Activated CD4-positive, alpha-beta memory T cell treated with anti-CD3 and anti-CD28 coated beads for 36 hours (primary cell): ENCODE measurements at regions not wholly inside any gene's neighbourhood (a gene's known extent, or its start where the extent isn't known, plus 50 kb on each side); places are given as distances from the start of the nearest gene placed in this dataset.
"Not testable (repeated sequence)": the region's sequence is repeated elsewhere in the genome, so short reads cannot be mapped to it uniquely, and the experiment has no call there.

ENCODE experiments used
- CTCF ChIA-PET: fragments of 350-600 bp; sonication (Branson Sonifier 250); formaldehyde crosslinking; loops from one replicate; lab custom pipeline; 2021; ENCODE audit warnings: antibody characterized with exemption, inconsistent platforms; lab: Charles Lee
- POLR2A ChIA-PET: fragments of 350-600 bp; sonication (Branson Sonifier 250); formaldehyde crosslinking; loops from one replicate; lab custom pipeline; 2021; ENCODE audit warnings: antibody characterized with exemption; lab: Charles Lee
- DNase-seq: peaks from one replicate; pipeline ENCODE4 v3.0.0-alpha.2; 2020
- H3K27ac Mint-ChIP-seq: one replicate; pipeline ENCODE4 v1.8.0; 2021; ENCODE audit warnings: mixed read lengths
- H3K27me3 Mint-ChIP-seq: one replicate; pipeline ENCODE4 v1.8.0; 2021; ENCODE audit warnings: mixed read lengths
- H3K36me3 Mint-ChIP-seq: one replicate; pipeline ENCODE4 v1.8.0; 2021; ENCODE audit warnings: mixed read lengths
- H3K4me1 Mint-ChIP-seq: one replicate; pipeline ENCODE4 v1.8.0; 2021; ENCODE audit warnings: low read depth, mixed read lengths
- H3K4me3 Mint-ChIP-seq: one replicate; pipeline ENCODE4 v1.8.0; 2021; ENCODE audit warnings: mild to moderate bottlenecking, mixed read lengths
- H3K9me3 Mint-ChIP-seq: one replicate; pipeline ENCODE4 v1.8.0; 2021; ENCODE audit warnings: mixed read lengths
- intact Hi-C: fragments of 100-400 bp; cut with micrococcal nuclease; formaldehyde crosslinking; loops from one replicate; pipeline ENCODE4 v1.15.1; 2023

DNA sequence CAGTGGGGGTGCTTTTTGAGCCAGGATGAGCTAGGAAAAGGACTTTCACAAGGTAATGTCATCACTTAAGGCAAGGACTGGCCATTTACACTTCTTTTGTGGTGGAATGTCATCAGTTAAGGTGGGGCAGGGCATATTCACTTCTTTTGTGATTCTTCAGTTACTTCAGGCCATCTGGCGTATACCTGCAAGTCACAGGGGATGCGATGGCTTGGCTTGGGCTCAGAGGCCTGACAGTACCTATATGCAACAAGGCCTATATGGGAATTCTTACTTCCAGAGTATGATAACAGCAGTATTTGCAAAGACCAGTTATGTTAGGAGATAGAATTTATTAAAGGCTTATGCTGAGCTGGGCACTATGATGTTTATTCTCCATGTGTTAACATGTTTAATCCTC, 731.9 kb upstream of the MBL2 start:
- intact Hi-C loops, H3K4me1 Mint-ChIP-seq, H3K4me3 Mint-ChIP-seq, POLR2A ChIA-PET, H3K36me3 Mint-ChIP-seq, H3K27me3 Mint-ChIP-seq, CTCF ChIA-PET, H3K27ac Mint-ChIP-seq, DNase-seq: not testable (repeated sequence)
- H3K9me3 Mint-ChIP-seq, result peaks cover 21% of the 10 kb centered on the region

- Mint-ChIP-seq H3K27me3 (no peaks in the 10 kb centered on the region), H3K4me1 (no peaks in the 10 kb centered on the region), H3K27ac (no peak overlapping the region), H3K4me3 (no peak overlapping the region), H3K9me3 (peaks cover 20% of the 10 kb centered on the region), H3K36me3 (peaks cover 1% of the 10 kb centered on the region)
- intact Hi-C loops, result no loop called here
- POLR2A ChIA-PET, result no interaction called here
- CTCF ChIA-PET, result no interaction called here
- no peak for DNase-seq
Measured at GRCh38 chr10:53491774-53492173, 719.2 kb upstream of the MBL2 start.

DNA sequence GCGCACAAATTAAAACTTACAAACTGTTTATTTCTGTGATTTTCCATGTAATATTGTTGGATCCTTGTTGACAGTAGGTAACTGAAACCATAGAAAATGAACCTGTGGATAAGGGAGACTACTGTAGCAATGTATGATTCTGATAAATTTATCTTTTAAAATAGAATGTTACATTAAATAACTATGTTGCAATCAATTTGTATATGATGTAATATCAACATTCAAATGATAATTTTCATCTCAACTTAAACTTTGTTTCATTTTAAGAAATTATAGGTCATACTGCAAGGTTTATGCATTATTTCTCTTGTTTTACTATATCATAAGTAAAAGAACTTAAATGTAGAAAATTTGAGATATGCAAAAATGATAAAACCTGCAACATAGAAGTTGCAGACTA, 718.0 kb upstream of the MBL2 start:
- DNase-seq, result no peak
- intact Hi-C loops, result no loop called here
- CTCF ChIA-PET, result no interaction called here
- no peaks in the 10 kb centered on the region for H3K27me3 Mint-ChIP-seq
- no peaks in the 10 kb centered on the region for H3K4me1 Mint-ChIP-seq
- no peak overlapping the region for H3K27ac Mint-ChIP-seq
- H3K4me3 Mint-ChIP-seq, result no peak overlapping the region
- peaks cover 29% of the 10 kb centered on the region for H3K9me3 Mint-ChIP-seq
- H3K36me3 Mint-ChIP-seq, result peaks cover 1% of the 10 kb centered on the region
- POLR2A ChIA-PET, result no interaction called here

DNA sequence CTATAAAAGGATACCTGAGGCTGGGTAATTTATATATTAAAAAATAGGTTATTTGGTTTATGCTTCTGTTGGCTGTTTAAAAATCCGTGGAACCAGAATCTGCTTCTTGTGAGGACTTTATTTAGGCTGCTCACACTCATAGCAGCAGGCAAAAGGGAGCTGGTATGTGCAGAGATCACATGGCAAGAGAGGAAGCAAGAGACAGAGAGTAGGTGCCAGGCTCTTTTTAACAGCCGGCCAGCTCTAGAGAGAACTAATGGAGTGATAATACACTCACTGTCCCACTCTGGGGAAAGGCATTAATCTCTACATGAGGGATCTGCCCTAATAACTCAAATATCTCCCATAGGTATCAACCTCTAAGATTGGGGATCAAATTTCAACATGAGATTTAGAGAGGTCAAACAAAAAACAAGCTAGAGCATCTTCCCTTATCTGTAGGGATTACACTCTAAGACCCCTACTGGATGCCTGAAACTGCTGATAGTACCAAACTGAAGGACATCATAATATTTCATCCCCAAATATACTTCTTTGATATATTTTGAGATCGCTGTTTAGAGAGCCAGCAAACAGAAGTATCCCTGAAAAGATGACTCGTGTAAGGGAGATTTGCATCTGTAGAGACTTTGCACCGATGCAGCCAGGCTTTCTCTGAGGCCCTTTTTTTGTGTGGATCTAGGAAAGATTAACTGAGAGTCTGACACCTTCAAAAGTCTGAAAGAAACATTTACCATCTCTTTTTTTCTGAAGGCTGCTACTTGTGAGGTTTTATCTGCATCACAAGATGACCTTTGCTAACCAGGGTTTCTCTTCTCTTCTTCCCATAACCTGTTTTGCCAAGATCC, 717.0 kb upstream of the MBL2 start:
- Mint-ChIP-seq H3K27me3 (no peaks in the 10 kb centered on the region), H3K9me3 (peaks cover 35% of the 10 kb centered on the region)
- intact Hi-C loops, result no loop called here

DNA sequence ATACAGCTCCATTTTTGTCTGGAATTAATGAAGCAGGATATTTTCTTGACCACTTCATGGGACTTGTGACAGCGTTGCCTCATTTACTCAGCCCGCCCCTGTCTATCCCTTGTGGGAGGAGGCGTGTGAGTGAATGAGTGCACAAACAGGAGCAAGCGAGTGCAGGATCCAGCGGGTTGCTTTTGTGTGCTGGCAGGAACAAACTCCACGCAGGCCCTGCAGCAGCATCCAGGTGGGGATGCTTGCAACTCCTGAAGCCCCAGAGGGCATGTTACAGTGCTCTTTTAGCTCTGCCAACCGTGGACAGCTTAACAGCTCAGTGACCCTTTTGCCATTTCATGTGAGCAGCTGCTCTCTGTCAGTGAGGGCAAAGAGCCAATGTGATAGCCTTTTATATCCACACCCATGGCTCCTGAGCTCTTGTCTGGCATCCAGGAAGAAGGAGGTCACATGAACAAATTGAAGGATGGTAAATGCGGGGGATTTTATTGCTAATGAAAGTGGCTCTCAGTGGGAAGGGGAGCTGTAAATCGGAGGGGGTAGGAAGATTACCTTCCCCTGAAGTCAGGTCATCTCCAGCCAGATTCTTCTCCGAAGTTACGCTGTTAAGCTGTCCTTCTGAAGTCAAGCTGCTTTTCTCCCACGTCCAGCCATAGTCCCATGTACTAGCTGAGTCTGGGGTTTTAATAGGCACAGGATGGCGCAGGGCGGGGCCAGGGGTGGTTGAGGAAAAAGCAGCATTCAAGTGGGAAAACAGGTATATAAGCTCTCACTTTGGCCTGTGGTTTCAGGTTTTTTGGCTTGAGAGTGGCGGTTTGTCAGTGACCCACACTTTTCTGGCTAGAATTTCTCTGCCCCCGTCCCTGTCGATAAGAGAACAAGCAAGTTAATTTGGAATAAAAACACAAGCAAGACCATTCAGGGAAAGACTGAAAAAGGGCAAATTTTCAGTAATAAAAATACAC, 714.7 kb upstream of the MBL2 start:
- Mint-ChIP-seq H3K9me3 (peaks cover 26% of the 10 kb centered on the region), H3K36me3 (peaks cover 1% of the 10 kb centered on the region), H3K4me1 (no peaks in the 10 kb centered on the region), H3K4me3 (no peak overlapping the region), H3K27me3 (no peaks in the 10 kb centered on the region), H3K27ac (no peak overlapping the region)
- DNase-seq, result no peak
- POLR2A ChIA-PET, result no interaction called here
- intact Hi-C loops, result no loop called here
- CTCF ChIA-PET, result no interaction called here

More for the DNA sequence above, 717.0 kb upstream of the MBL2 start:
- POLR2A ChIA-PET, result no interaction called here
- Mint-ChIP-seq H3K4me3 (no peak overlapping the region), H3K4me1 (no peaks in the 10 kb centered on the region), H3K36me3 (peaks cover 1% of the 10 kb centered on the region), H3K27ac (no peak overlapping the region)
- CTCF ChIA-PET, result no interaction called here
- no peak for DNase-seq

DNA sequence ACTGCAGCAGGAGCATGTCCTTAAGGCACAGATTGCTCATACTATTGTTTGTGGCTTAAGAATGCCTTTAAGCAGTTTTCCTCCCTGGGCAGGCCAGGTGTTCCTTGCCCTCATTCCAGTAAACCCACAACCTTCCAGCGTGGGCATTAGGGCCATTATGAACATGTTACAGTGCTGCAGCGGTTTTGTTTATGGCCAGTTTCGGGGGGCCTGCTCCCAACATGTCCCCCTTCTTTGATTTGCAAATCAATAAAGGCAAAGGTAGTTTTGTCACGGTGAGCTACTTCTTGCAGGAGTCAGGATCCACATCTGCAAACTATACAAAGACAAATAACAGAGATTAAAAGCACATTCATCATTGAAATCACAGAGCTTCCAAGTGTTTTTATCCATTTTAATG, 712.8 kb upstream of the MBL2 start:
- H3K36me3 Mint-ChIP-seq, CTCF ChIA-PET, POLR2A ChIA-PET, intact Hi-C loops, H3K27me3 Mint-ChIP-seq, H3K27ac Mint-ChIP-seq, H3K4me3 Mint-ChIP-seq, H3K4me1 Mint-ChIP-seq, DNase-seq: not testable (repeated sequence)
- peaks cover 27% of the 10 kb centered on the region for H3K9me3 Mint-ChIP-seq

DNA sequence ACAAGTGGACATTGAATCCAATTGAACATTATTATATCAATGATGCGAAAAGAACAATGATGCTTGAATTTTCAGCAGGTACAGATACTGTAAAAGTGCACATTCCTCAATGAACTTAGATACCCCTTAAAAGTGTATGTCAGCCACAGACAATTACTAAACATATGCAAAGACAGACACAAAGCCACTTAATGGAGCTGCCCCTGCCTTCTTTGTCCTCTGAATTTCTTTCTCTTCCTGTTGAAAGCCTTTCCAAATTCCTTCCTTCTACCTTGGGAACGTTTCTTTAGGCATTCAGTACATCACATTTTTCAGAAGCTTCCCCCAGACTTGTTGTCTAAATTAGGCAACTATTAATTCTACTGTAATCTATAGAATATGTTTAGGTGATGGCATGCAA, 706.8 kb upstream of the MBL2 start:
- intact Hi-C loops, result no loop called here
- POLR2A ChIA-PET, result no interaction called here
- Mint-ChIP-seq H3K27ac (no peak overlapping the region), H3K27me3 (no peaks in the 10 kb centered on the region), H3K4me3 (no peak overlapping the region), H3K4me1 (no peaks in the 10 kb centered on the region), H3K9me3 (peaks cover 7% of the 10 kb centered on the region), H3K36me3 (no peaks in the 10 kb centered on the region)
- CTCF ChIA-PET, result no interaction called here
- no peak for DNase-seq

GRCh38 chr10:53477313-53477675, 704.7 kb upstream of the MBL2 start:
- ChIA-PET POLR2A (no interaction called here), CTCF (no interaction called here)
- no peak for DNase-seq
- intact Hi-C loops, result no loop called here
- Mint-ChIP-seq H3K27ac (no peak overlapping the region), H3K4me1 (no peaks in the 10 kb centered on the region), H3K4me3 (no peak overlapping the region), H3K36me3 (no peaks in the 10 kb centered on the region), H3K9me3 (peaks cover 8% of the 10 kb centered on the region), H3K27me3 (no peaks in the 10 kb centered on the region)

DNA sequence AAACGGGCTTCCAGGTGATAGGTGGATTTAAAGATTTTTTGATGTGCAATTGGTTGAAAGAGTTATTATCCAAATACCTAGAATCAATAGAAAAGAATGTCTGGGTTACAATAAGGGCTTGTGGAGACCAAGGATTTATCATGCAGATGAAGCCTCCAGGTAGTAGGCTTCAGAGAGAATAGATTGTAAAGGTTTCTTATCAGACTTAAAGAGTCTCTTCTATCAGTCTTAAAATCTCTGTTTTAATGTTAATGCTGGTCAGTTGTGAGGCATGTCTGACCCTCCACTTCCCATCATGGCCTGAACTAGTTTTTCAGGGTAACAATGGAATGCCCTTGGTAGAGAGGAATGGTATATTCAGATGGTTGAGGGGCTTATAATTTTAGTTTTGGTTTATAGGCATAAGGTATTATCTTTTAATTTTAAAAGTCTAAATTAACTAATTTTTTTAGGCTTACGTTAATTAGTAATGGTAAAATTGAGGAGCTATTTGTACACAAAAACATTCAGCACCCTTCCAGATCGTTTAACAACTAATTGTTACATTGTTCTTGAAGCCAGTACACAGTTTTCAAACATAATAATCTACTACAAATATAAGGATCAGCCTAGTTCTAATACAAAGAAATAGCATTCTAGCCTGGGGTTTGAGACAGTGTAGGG, 704.2 kb upstream of the MBL2 start:
- POLR2A ChIA-PET, result no interaction called here

GRCh38 chr10:53469383-53469782, 696.8 kb upstream of the MBL2 start:
- Mint-ChIP-seq H3K9me3 (peaks cover 13% of the 10 kb centered on the region), H3K4me1 (no peaks in the 10 kb centered on the region), H3K4me3 (no peak overlapping the region), H3K36me3 (no peaks in the 10 kb centered on the region), H3K27ac (no peak overlapping the region), H3K27me3 (no peaks in the 10 kb centered on the region)
- POLR2A ChIA-PET, result no interaction called here
- intact Hi-C loops, result no loop called here
- CTCF ChIA-PET, result no interaction called here
- DNase-seq, result no peak

More for the DNA sequence above, 704.2 kb upstream of the MBL2 start:
- intact Hi-C loops, result no loop called here
- no peak overlapping the region for H3K4me3 Mint-ChIP-seq
- DNase-seq, result no peak
- H3K36me3 Mint-ChIP-seq, result no peaks in the 10 kb centered on the region
- peaks cover 7% of the 10 kb centered on the region for H3K9me3 Mint-ChIP-seq
- no peaks in the 10 kb centered on the region for H3K27me3 Mint-ChIP-seq
- H3K27ac Mint-ChIP-seq, result no peak overlapping the region
- H3K4me1 Mint-ChIP-seq, result no peaks in the 10 kb centered on the region
- CTCF ChIA-PET, result no interaction called here

GRCh38 chr10:53463539-53463938, 691.0 kb upstream of the MBL2 start:
- Mint-ChIP-seq H3K27me3 (no peaks in the 10 kb centered on the region), H3K9me3 (peaks cover 25% of the 10 kb centered on the region), H3K36me3 (no peaks in the 10 kb centered on the region), H3K27ac (no peak overlapping the region), H3K4me3 (no peak overlapping the region), H3K4me1 (no peaks in the 10 kb centered on the region)
- ChIA-PET POLR2A (no interaction called here), CTCF (no interaction called here)
- intact Hi-C loops, result no loop called here
- no peak for DNase-seq

- Mint-ChIP-seq H3K4me1 (no peaks in the 10 kb centered on the region), H3K27ac (no peak overlapping the region), H3K36me3 (no peaks in the 10 kb centered on the region), H3K27me3 (no peaks in the 10 kb centered on the region), H3K9me3 (peaks cover 12% of the 10 kb centered on the region), H3K4me3 (no peak overlapping the region)
- no peak for DNase-seq
- ChIA-PET CTCF (no interaction called here), POLR2A (no interaction called here)
- intact Hi-C loops, result no loop called here
Measured at GRCh38 chr10:53458007-53458406, 685.4 kb upstream of the MBL2 start.
